Mesendoderm (in vitro differentiated cells): ENCODE measurements at regions not wholly inside any gene's neighbourhood (a gene's known extent, or its start where the extent isn't known, plus 50 kb on each side); places are given as distances from the start of the nearest gene placed in this dataset.
"Not testable (repeated sequence)": the region's sequence is repeated elsewhere in the genome, so short reads cannot be mapped to it uniquely, and the experiment has no call there.

ENCODE experiments used
- DNase-seq: peaks from one replicate; pipeline ENCODE4 v3.0.0; 2013
- H2AK5ac ChIP-seq: 2 replicates; pipeline ENCODE4 v1.6.1; 2013; ENCODE audit warnings: low read length, inconsistent platforms
- H2BK120ac ChIP-seq: 2 replicates; pipeline ENCODE4 v1.6.1; 2013; ENCODE audit warnings: low read depth, mild to moderate bottlenecking, low read length, moderate library complexity, mixed read lengths
- H2BK15ac ChIP-seq: replicated peaks from 2 replicates; pipeline ENCODE4 v1.6.1; 2013; ENCODE audit warnings: low read depth, mild to moderate bottlenecking, moderate library complexity
- H2BK5ac ChIP-seq: 2 replicates; pipeline ENCODE4 v1.6.1; 2013; ENCODE audit warnings: low read length, inconsistent platforms
- H3K18ac ChIP-seq: 2 replicates; pipeline ENCODE4 v1.6.1; 2013; ENCODE audit warnings: mild to moderate bottlenecking, low read length, mixed read lengths
- H3K23ac ChIP-seq: one replicate; pipeline ENCODE4 v1.6.1; 2013; ENCODE audit warnings: low read length
- H3K27ac ChIP-seq: 2 replicates; pipeline ENCODE4 v1.5.1; 2013; ENCODE audit warnings: low read depth, mild to moderate bottlenecking, inconsistent platforms, low read length, moderate library complexity
- H3K27me3 ChIP-seq: 2 replicates; pipeline ENCODE4 v1.6.1; 2013; ENCODE audit warnings: low read length, control low read depth, mild to moderate bottlenecking, inconsistent platforms; ENCODE audit not compliant: insufficient read depth, poor library complexity
- H3K36me3 ChIP-seq: 2 replicates; pipeline ENCODE4 v1.6.1; 2013; ENCODE audit warnings: low read length, inconsistent platforms; ENCODE audit not compliant: control insufficient read depth, insufficient read depth
- H3K4ac ChIP-seq: one replicate; pipeline ENCODE4 v1.6.1; 2013; ENCODE audit warnings: low read depth, mild to moderate bottlenecking, low read length, moderate library complexity
- H3K4me1 ChIP-seq: 2 replicates; pipeline ENCODE4 v1.6.1; 2013; ENCODE audit warnings: low read depth, low read length, inconsistent platforms; ENCODE audit not compliant: control insufficient read depth
- H3K4me2 ChIP-seq: 2 replicates; pipeline ENCODE4 v1.6.1; 2013; ENCODE audit warnings: low read length
- H3K4me3 ChIP-seq: 2 replicates; pipeline ENCODE4 v1.5.1; 2013; ENCODE audit warnings: mild to moderate bottlenecking, low read length
- H3K56ac ChIP-seq: one replicate; pipeline ENCODE4 v1.6.1; 2013; ENCODE audit warnings: low read length
- H3K79me1 ChIP-seq: 2 replicates; pipeline ENCODE4 v1.6.1; 2013; ENCODE audit warnings: low read length, inconsistent platforms
- H3K79me2 ChIP-seq: 2 replicates; pipeline ENCODE4 v1.6.1; 2013; ENCODE audit warnings: mild to moderate bottlenecking, low read length; ENCODE audit not compliant: control insufficient read depth, insufficient read depth
- H3K9ac ChIP-seq: 2 replicates; pipeline ENCODE4 v1.6.1; 2013; ENCODE audit warnings: low read length, inconsistent platforms
- H4K5ac ChIP-seq: one replicate; pipeline ENCODE4 v1.6.1; 2013; ENCODE audit warnings: low read length
- H4K8ac ChIP-seq: one replicate; pipeline ENCODE4 v1.6.1; 2013; ENCODE audit warnings: low read depth, mild to moderate bottlenecking, control low read depth, low read length, moderate library complexity
- WGBS: extraction: QIAGEN DNeasy Blood & Tissue Kit; methylation state at CpG from one replicate; pipeline ENCODE4 v1.1.7; 2013; ENCODE audit warnings: low lambda C conversion rate, missing lambda C conversion rate; ENCODE audit not compliant: insufficient coverage; ENCODE audit errors: extremely low coverage; 5-methylcytosine and 5-hydroxymethylcytosine counted together

- Histone ChIP-seq H2BK5ac (no peak overlapping the region), H3K4ac (no peak overlapping the region), H3K23ac (no peak overlapping the region), H2AK5ac (no peak overlapping the region), H3K18ac (no peak overlapping the region), H3K4me3 (no peak overlapping the region), H3K9ac (no peak overlapping the region), H3K27ac (no peak overlapping the region), H2BK120ac (no peak overlapping the region), H2BK15ac (no peak overlapping the region), H4K8ac (no peak overlapping the region), H3K56ac (peak overlapping the region; percentile 39), H3K79me1 (no peaks in the 10 kb centered on the region), H4K5ac (no peak overlapping the region), H3K79me2 (no peaks in the 10 kb centered on the region), H3K4me1 (peaks cover 25% of the 10 kb centered on the region), H3K27me3 (no peaks in the 10 kb centered on the region), H3K36me3 (no peaks in the 10 kb centered on the region), H3K4me2 (no peak overlapping the region)
- no peak for DNase-seq
- no CpG with 5 or more reads among the region's 6 CpGs for whole genome bisulfite sequencing
Measured at GRCh38 chr6:44039191-44039719, 88.0 kb downstream of the MRPL14 start.

- no peaks in the 10 kb centered on the region for H3K79me2 ChIP-seq
- no peak for DNase-seq
- no peak overlapping the region for H2AK5ac ChIP-seq
- H3K79me1 ChIP-seq: no peaks in the 10 kb centered on the region
- H3K56ac ChIP-seq: no peak overlapping the region
- WGBS: no CpG with 5 or more reads among the region's 4 CpGs
- no peak overlapping the region for H2BK120ac ChIP-seq
- no peak overlapping the region for H3K4me3 ChIP-seq
- H3K9ac ChIP-seq: no peak overlapping the region
- no peak overlapping the region for H2BK5ac ChIP-seq
- no peak overlapping the region for H3K23ac ChIP-seq
- no peak overlapping the region for H4K5ac ChIP-seq
- no peak overlapping the region for H3K18ac ChIP-seq
- H3K4me2 ChIP-seq: no peak overlapping the region
- H3K4ac ChIP-seq: no peak overlapping the region
- H3K36me3 ChIP-seq: no peaks in the 10 kb centered on the region
- H4K8ac ChIP-seq: no peak overlapping the region
- no peak overlapping the region for H3K27ac ChIP-seq
- no peak overlapping the region for H2BK15ac ChIP-seq
- peaks cover 20% of the 10 kb centered on the region for H3K4me1 ChIP-seq
- H3K27me3 ChIP-seq: no peaks in the 10 kb centered on the region
Measured at GRCh38 chr6:44038543-44039065, 88.6 kb downstream of the MRPL14 start.

GRCh38 chr6:44037847-44038542 lies 89.3 kb downstream of the MRPL14 start:
- Histone ChIP-seq H2BK15ac (no peak overlapping the region), H2AK5ac (no peak overlapping the region), H3K36me3 (no peaks in the 10 kb centered on the region), H2BK5ac (no peak overlapping the region), H3K4me2 (no peak overlapping the region), H3K9ac (no peak overlapping the region), H3K56ac (no peak overlapping the region), H3K79me2 (no peaks in the 10 kb centered on the region), H3K79me1 (no peaks in the 10 kb centered on the region), H4K8ac (no peak overlapping the region), H3K27me3 (no peaks in the 10 kb centered on the region), H3K27ac (no peak overlapping the region), H3K4me3 (no peak overlapping the region), H3K4me1 (peaks cover 15% of the 10 kb centered on the region), H3K23ac (no peak overlapping the region), H3K4ac (no peak overlapping the region), H3K18ac (no peak overlapping the region), H4K5ac (no peak overlapping the region), H2BK120ac (no peak overlapping the region)
- no peak for DNase-seq
- no CpG with 5 or more reads among the region's 13 CpGs for WGBS

- H3K4me1 ChIP-seq, H3K79me2 ChIP-seq, H2BK15ac ChIP-seq, H3K27ac ChIP-seq, H3K79me1 ChIP-seq, H3K23ac ChIP-seq, H3K27me3 ChIP-seq, H3K18ac ChIP-seq, DNase-seq, H4K5ac ChIP-seq, H4K8ac ChIP-seq, H3K4me3 ChIP-seq, H3K36me3 ChIP-seq, H3K4me2 ChIP-seq, H2BK5ac ChIP-seq, H2AK5ac ChIP-seq, H3K9ac ChIP-seq, H2BK120ac ChIP-seq, H3K56ac ChIP-seq, H3K4ac ChIP-seq: not testable (repeated sequence)
- WGBS: no CpG with 5 or more reads among the region's 9 CpGs
Measured at GRCh38 chr6:44037276-44037675, 90.0 kb downstream of the MRPL14 start.

- Histone ChIP-seq H3K56ac (no peak overlapping the region), H3K27ac (no peak overlapping the region), H3K36me3 (no peaks in the 10 kb centered on the region), H3K18ac (no peak overlapping the region), H2BK15ac (no peak overlapping the region), H3K23ac (no peak overlapping the region), H3K79me1 (no peaks in the 10 kb centered on the region), H2BK5ac (no peak overlapping the region), H3K4me2 (no peak overlapping the region), H2BK120ac (no peak overlapping the region), H3K4me1 (peaks cover 5% of the 10 kb centered on the region), H3K4me3 (no peak overlapping the region), H4K8ac (no peak overlapping the region), H2AK5ac (no peak overlapping the region), H4K5ac (no peak overlapping the region), H3K27me3 (no peaks in the 10 kb centered on the region), H3K9ac (no peak overlapping the region), H3K4ac (no peak overlapping the region), H3K79me2 (no peaks in the 10 kb centered on the region)
- no CpG with 5 or more reads among the region's 9 CpGs for WGBS
- no peak for DNase-seq
Measured at GRCh38 chr6:44036699-44037101, 90.6 kb downstream of the MRPL14 start.
